HCT116 (cell line): ENCODE measurements at regions not wholly inside any gene's neighbourhood (a gene's known extent, or its start where the extent isn't known, plus 50 kb on each side); places are given as distances from the start of the nearest gene placed in this dataset.

ENCODE experiments used
- ELF1 ChIP-seq: IDR thresholded peaks from 2 replicates; pipeline ENCODE4 v1.6.1; 2012; ENCODE audit warnings: low read depth, borderline replicate concordance
- EZH2 ChIP-seq: fragments of 200-600 bp; sonication (generic); IDR thresholded peaks from 2 replicates; pipeline ENCODE4 v1.6.1; 2017; ENCODE audit warnings: antibody characterized with exemption, mixed run types
- JUND ChIP-seq: IDR thresholded peaks from 2 replicates; pipeline ENCODE4 v1.6.1; 2012
- POLR2A ChIP-seq: IDR thresholded peaks from 2 replicates; pipeline ENCODE4 v1.7.0; 2011; ENCODE audit warnings: borderline replicate concordance; ENCODE audit not compliant: insufficient read depth, insufficient read length; ENCODE audit errors: extremely low read depth
- POLR2AphosphoS5 ChIP-seq: IDR thresholded peaks from 2 replicates; pipeline ENCODE4 v1.6.1; 2011; ENCODE audit warnings: mild to moderate bottlenecking, low read depth, low read length, moderate library complexity
- TCF7L2 ChIP-seq: IDR thresholded peaks from 2 replicates; pipeline ENCODE4 v1.7.0; 2011; ENCODE audit warnings: borderline replicate concordance, inconsistent platforms; ENCODE audit not compliant: insufficient read depth, insufficient read length; ENCODE audit errors: extremely low read depth
- YY1 ChIP-seq: IDR thresholded peaks from 2 replicates; pipeline ENCODE4 v1.6.1; 2011; ENCODE audit warnings: low read length, low read depth, moderate library complexity, mild to moderate bottlenecking; ENCODE audit not compliant: insufficient replicate concordance; ENCODE audit errors: extremely low read depth
- TF ChIP-seq, protein P1 (sequence below), 3 experiments: fragments of 200-600 bp in 1 of 3; sonication (generic) in 1 of 3; IDR thresholded peaks in 2 of 3; conservative IDR thresholded peaks in 1 of 3; 2 replicates each; pipeline ENCODE4 v1.5.1; 2012 to 2017; ENCODE audit warnings: low read depth in 2 of 3, low read length in 2 of 3, antibody characterized with exemption in 1 of 3, borderline replicate concordance in 1 of 3, control low read depth in 1 of 3, mild to moderate bottlenecking in 1 of 3, mixed read lengths in 1 of 3, mixed run types in 1 of 3, moderate library complexity in 1 of 3; ENCODE audit not compliant: insufficient read depth in 1 of 3
- TF ChIP-seq, protein P2 (sequence below): IDR thresholded peaks from 2 replicates; pipeline ENCODE4 v1.6.1; 2012; ENCODE audit warnings: low read depth
- TF ChIP-seq, protein P3 (sequence below): IDR thresholded peaks from 2 replicates; pipeline ENCODE4 v1.6.1; 2012

DNA sequence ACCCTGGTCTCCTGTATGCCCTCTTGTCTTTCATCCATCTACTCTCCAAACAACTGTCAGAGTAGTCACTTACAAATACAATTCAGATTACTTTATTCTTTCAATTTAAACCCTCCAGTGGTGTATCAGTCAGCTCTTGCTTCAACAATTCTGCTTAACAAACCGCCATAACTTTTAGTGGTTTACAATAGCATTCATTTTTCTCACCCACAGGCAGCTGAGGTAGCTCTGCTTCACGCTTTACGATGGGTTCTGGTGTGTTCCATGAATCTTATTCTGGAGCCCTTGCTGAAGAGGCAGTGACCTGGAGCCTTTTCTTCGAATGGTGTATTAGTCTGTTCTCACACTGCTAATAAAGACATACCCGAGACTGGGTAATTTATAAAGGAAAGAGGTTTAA, 86.2 kb upstream of the CAMK2D start:
- TF ChIP-seq YY1: no peak
- TF ChIP-seq, protein P1, sequence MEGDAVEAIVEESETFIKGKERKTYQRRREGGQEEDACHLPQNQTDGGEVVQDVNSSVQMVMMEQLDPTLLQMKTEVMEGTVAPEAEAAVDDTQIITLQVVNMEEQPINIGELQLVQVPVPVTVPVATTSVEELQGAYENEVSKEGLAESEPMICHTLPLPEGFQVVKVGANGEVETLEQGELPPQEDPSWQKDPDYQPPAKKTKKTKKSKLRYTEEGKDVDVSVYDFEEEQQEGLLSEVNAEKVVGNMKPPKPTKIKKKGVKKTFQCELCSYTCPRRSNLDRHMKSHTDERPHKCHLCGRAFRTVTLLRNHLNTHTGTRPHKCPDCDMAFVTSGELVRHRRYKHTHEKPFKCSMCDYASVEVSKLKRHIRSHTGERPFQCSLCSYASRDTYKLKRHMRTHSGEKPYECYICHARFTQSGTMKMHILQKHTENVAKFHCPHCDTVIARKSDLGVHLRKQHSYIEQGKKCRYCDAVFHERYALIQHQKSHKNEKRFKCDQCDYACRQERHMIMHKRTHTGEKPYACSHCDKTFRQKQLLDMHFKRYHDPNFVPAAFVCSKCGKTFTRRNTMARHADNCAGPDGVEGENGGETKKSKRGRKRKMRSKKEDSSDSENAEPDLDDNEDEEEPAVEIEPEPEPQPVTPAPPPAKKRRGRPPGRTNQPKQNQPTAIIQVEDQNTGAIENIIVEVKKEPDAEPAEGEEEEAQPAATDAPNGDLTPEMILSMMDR (IDR thresholded peaks at IDR 0.05 in 2 of 3, conservative IDR thresholded peaks at IDR 0.05 in 1 of 3; ENCODE audit: borderline replicate concordance in 1 of 3, insufficient read depth in 1 of 3, low read depth in 2 of 3, low read length in 2 of 3): no peak
- no peak for TF ChIP-seq TCF7L2
- TF ChIP-seq, protein P2, sequence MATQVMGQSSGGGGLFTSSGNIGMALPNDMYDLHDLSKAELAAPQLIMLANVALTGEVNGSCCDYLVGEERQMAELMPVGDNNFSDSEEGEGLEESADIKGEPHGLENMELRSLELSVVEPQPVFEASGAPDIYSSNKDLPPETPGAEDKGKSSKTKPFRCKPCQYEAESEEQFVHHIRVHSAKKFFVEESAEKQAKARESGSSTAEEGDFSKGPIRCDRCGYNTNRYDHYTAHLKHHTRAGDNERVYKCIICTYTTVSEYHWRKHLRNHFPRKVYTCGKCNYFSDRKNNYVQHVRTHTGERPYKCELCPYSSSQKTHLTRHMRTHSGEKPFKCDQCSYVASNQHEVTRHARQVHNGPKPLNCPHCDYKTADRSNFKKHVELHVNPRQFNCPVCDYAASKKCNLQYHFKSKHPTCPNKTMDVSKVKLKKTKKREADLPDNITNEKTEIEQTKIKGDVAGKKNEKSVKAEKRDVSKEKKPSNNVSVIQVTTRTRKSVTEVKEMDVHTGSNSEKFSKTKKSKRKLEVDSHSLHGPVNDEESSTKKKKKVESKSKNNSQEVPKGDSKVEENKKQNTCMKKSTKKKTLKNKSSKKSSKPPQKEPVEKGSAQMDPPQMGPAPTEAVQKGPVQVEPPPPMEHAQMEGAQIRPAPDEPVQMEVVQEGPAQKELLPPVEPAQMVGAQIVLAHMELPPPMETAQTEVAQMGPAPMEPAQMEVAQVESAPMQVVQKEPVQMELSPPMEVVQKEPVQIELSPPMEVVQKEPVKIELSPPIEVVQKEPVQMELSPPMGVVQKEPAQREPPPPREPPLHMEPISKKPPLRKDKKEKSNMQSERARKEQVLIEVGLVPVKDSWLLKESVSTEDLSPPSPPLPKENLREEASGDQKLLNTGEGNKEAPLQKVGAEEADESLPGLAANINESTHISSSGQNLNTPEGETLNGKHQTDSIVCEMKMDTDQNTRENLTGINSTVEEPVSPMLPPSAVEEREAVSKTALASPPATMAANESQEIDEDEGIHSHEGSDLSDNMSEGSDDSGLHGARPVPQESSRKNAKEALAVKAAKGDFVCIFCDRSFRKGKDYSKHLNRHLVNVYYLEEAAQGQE: no peak
- TF ChIP-seq EZH2: no peak
- TF ChIP-seq POLR2A: no peak
- TF ChIP-seq, protein P3, sequence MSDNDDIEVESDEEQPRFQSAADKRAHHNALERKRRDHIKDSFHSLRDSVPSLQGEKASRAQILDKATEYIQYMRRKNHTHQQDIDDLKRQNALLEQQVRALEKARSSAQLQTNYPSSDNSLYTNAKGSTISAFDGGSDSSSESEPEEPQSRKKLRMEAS: no peak
- no peak for TF ChIP-seq POLR2AphosphoS5
- no peak for TF ChIP-seq ELF1
- no peak for TF ChIP-seq JUND
